ENCODE measurements at regions not wholly inside any gene's neighbourhood (a gene's known extent, or its start where the extent isn't known, plus 50 kb on each side); places are given as distances from the start of the nearest gene placed in this dataset.

GRCh38 chr6:14934844-14935243 is 311.0 kb upstream of the JARID2 start:
- Histone ChIP-seq H3K9me2 (ENCODE audit: insufficient read depth) (no peaks in the 10 kb centered on the region), H2AFZ (no peak overlapping the region), H3K9me3 (ENCODE audit: low read depth) (no peaks in the 10 kb centered on the region), H3K27ac (no peak overlapping the region), H3K4me3 (no peak overlapping the region), H3K9ac (no peak overlapping the region), H4K20me1 (ENCODE audit: insufficient read depth) (no peaks in the 10 kb centered on the region), H3K79me2 (ENCODE audit: insufficient read depth) (no peaks in the 10 kb centered on the region), H3K4me2 (ENCODE audit: unreplicated experiment) (no peak overlapping the region), H3K27me3 (replicated peaks; ENCODE audit: insufficient read depth) (no peaks in the 10 kb centered on the region), H3K4me1 (ENCODE audit: insufficient read depth) (no peaks in the 10 kb centered on the region), H3F3A (ENCODE audit: insufficient read depth) (no peaks in the 10 kb centered on the region), H3K36me3 (ENCODE audit: low read depth) (no peaks in the 10 kb centered on the region)
- 83 to 84% methylated on average over 4 of the region's 4 CpGs for WGBS, 2 experiments (ENCODE audit: low coverage in 1 of 2, low lambda C conversion rate in 2 of 2, missing lambda C conversion rate in 2 of 2)
- no peak for TF ChIP-seq EZH2 (IDR thresholded peaks at IDR 0.05; ENCODE audit: insufficient read depth, poor library complexity, severe bottlenecking)
- no peak for TF ChIP-seq EZH2phosphoT487 (IDR thresholded peaks at IDR 0.05; ENCODE audit: insufficient read depth, low read depth)
- in situ Hi-C loops (cut with MboI), result no loop called here
- no peak for DNase-seq

- Histone ChIP-seq H3K79me2 (ENCODE audit: insufficient read depth) (no peaks in the 10 kb centered on the region), H3K36me3 (ENCODE audit: low read depth) (no peaks in the 10 kb centered on the region), H3K9ac (no peak overlapping the region), H3K4me2 (ENCODE audit: unreplicated experiment) (no peak overlapping the region), H3K9me2 (ENCODE audit: insufficient read depth) (no peaks in the 10 kb centered on the region), H3K4me1 (ENCODE audit: insufficient read depth) (no peaks in the 10 kb centered on the region), H2AFZ (no peak overlapping the region), H3K27ac (no peak overlapping the region), H3F3A (ENCODE audit: insufficient read depth) (no peaks in the 10 kb centered on the region), H3K4me3 (no peak overlapping the region), H3K27me3 (replicated peaks; ENCODE audit: insufficient read depth) (no peaks in the 10 kb centered on the region), H4K20me1 (ENCODE audit: insufficient read depth) (no peaks in the 10 kb centered on the region), H3K9me3 (ENCODE audit: low read depth) (no peaks in the 10 kb centered on the region)
- WGBS, 2 experiments (ENCODE audit: low coverage in 1 of 2, low lambda C conversion rate in 2 of 2, missing lambda C conversion rate in 2 of 2), result 83 to 89% methylated on average over 2 of the region's 2 CpGs
- DNase-seq, result no peak
- no peak for TF ChIP-seq EZH2phosphoT487 (IDR thresholded peaks at IDR 0.05; ENCODE audit: insufficient read depth, low read depth)
- TF ChIP-seq EZH2 (IDR thresholded peaks at IDR 0.05; ENCODE audit: insufficient read depth, poor library complexity, severe bottlenecking), result no peak
- in situ Hi-C loops (cut with MboI), result no loop called here
Observed at GRCh38 chr6:14936861-14937260, 309.0 kb upstream of the JARID2 start.

GRCh38 chr6:14943116-14943515 is 302.8 kb upstream of the JARID2 start:
- H3K4me1 ChIP-seq (ENCODE audit: insufficient read depth), result no peaks in the 10 kb centered on the region
- H3K9me2 ChIP-seq (ENCODE audit: insufficient read depth), result no peaks in the 10 kb centered on the region
- H2AFZ ChIP-seq, result no peak overlapping the region
- H3K4me2 ChIP-seq (ENCODE audit: unreplicated experiment), result no peak overlapping the region
- TF ChIP-seq EZH2 (IDR thresholded peaks at IDR 0.05; ENCODE audit: insufficient read depth, poor library complexity, severe bottlenecking), result no peak
- no peak for TF ChIP-seq EZH2phosphoT487 (IDR thresholded peaks at IDR 0.05; ENCODE audit: insufficient read depth, low read depth)
- H3K9ac ChIP-seq, result no peak overlapping the region
- H3K79me2 ChIP-seq (ENCODE audit: insufficient read depth), result no peaks in the 10 kb centered on the region
- no peak overlapping the region for H3K4me3 ChIP-seq
- no peaks in the 10 kb centered on the region for H3K9me3 ChIP-seq (ENCODE audit: low read depth)
- in situ Hi-C loops (cut with MboI), result no loop called here
- H3F3A ChIP-seq (ENCODE audit: insufficient read depth), result no peaks in the 10 kb centered on the region
- no peak for DNase-seq
- H3K27me3 ChIP-seq (replicated peaks; ENCODE audit: insufficient read depth), result no peaks in the 10 kb centered on the region
- no peaks in the 10 kb centered on the region for H4K20me1 ChIP-seq (ENCODE audit: insufficient read depth)
- no peak overlapping the region for H3K27ac ChIP-seq
- H3K36me3 ChIP-seq (ENCODE audit: low read depth), result no peaks in the 10 kb centered on the region
- WGBS, 2 experiments (ENCODE audit: low coverage in 1 of 2, low lambda C conversion rate in 2 of 2, missing lambda C conversion rate in 2 of 2), result 96 to 98% methylated on average over 3 of the region's 3 CpGs

- Histone ChIP-seq H3K9me2 (ENCODE audit: insufficient read depth) (no peaks in the 10 kb centered on the region), H4K20me1 (ENCODE audit: insufficient read depth) (no peaks in the 10 kb centered on the region), H3F3A (ENCODE audit: insufficient read depth) (no peaks in the 10 kb centered on the region), H3K27ac (no peak overlapping the region), H3K27me3 (replicated peaks; ENCODE audit: insufficient read depth) (no peaks in the 10 kb centered on the region), H3K9ac (no peak overlapping the region), H3K9me3 (ENCODE audit: low read depth) (no peaks in the 10 kb centered on the region), H3K4me1 (ENCODE audit: insufficient read depth) (no peaks in the 10 kb centered on the region), H3K4me3 (no peak overlapping the region), H3K36me3 (ENCODE audit: low read depth) (no peaks in the 10 kb centered on the region), H2AFZ (no peak overlapping the region), H3K4me2 (ENCODE audit: unreplicated experiment) (no peak overlapping the region), H3K79me2 (ENCODE audit: insufficient read depth) (no peaks in the 10 kb centered on the region)
- in situ Hi-C loops (cut with MboI), result no loop called here
- DNase-seq, result peak; percentile 38
- TF ChIP-seq EZH2 (IDR thresholded peaks at IDR 0.05; ENCODE audit: insufficient read depth, poor library complexity, severe bottlenecking) (no peak), EZH2phosphoT487 (IDR thresholded peaks at IDR 0.05; ENCODE audit: insufficient read depth, low read depth) (no peak)
Observed at GRCh38 chr6:14944593-14944992, 301.3 kb upstream of the JARID2 start.

- Histone ChIP-seq H3F3A (ENCODE audit: insufficient read depth) (no peaks in the 10 kb centered on the region), H3K4me3 (no peak overlapping the region), H3K9me3 (ENCODE audit: low read depth) (no peaks in the 10 kb centered on the region), H3K27me3 (replicated peaks; ENCODE audit: insufficient read depth) (no peaks in the 10 kb centered on the region), H3K79me2 (ENCODE audit: insufficient read depth) (no peaks in the 10 kb centered on the region), H3K9ac (no peak overlapping the region), H3K4me1 (ENCODE audit: insufficient read depth) (no peaks in the 10 kb centered on the region), H3K9me2 (ENCODE audit: insufficient read depth) (no peaks in the 10 kb centered on the region), H4K20me1 (ENCODE audit: insufficient read depth) (no peaks in the 10 kb centered on the region), H2AFZ (no peak overlapping the region), H3K4me2 (ENCODE audit: unreplicated experiment) (no peak overlapping the region), H3K36me3 (ENCODE audit: low read depth) (no peaks in the 10 kb centered on the region), H3K27ac (no peak overlapping the region)
- 40% methylated on average over 7 of the region's 7 CpGs for WGBS, 2 experiments (ENCODE audit: low coverage in 1 of 2, low lambda C conversion rate in 2 of 2, missing lambda C conversion rate in 2 of 2)
- TF ChIP-seq EZH2phosphoT487 (IDR thresholded peaks at IDR 0.05; ENCODE audit: insufficient read depth, low read depth) (no peak), EZH2 (IDR thresholded peaks at IDR 0.05; ENCODE audit: insufficient read depth, poor library complexity, severe bottlenecking) (no peak)
- peak; percentile 8 for DNase-seq
- in situ Hi-C loops (cut with MboI), result no loop called here
Observed at GRCh38 chr6:14945461-14946185, 300.2 kb upstream of the JARID2 start.

Measured in GM23248 (cell line).